ENCODE measurements at regions not wholly inside any gene's neighbourhood (a gene's known extent, or its start where the extent isn't known, plus 50 kb on each side); places are given as distances from the start of the nearest gene placed in this dataset.

- Histone ChIP-seq H2BK120ac (ENCODE audit: low read depth, low read length, poor library complexity, severe bottlenecking) (no peak overlapping the region), H4K91ac (ENCODE audit: insufficient read length, low read depth, low read length) (no peak overlapping the region), H2BK5ac (ENCODE audit: insufficient read length, low read length) (no peak overlapping the region), H3K18ac (ENCODE audit: insufficient read length, low read depth, low read length) (no peak overlapping the region), H3K14ac (ENCODE audit: insufficient read depth, low read length) (no peak overlapping the region), H2AFZ (ENCODE audit: low read length) (no peak overlapping the region), H2BK12ac (ENCODE audit: insufficient read length, low read depth, low read length) (no peak overlapping the region), H3K9me3 (ENCODE audit: control insufficient read depth, low read depth, low read length) (no peaks in the 10 kb centered on the region), H3K4ac (ENCODE audit: low read depth, low read length) (no peak overlapping the region), H3K27me3 (ENCODE audit: insufficient read depth, low read length) (no peaks in the 10 kb centered on the region), H3T11ph (ENCODE audit: low read length) (no peak overlapping the region), H4K8ac (replicated peaks; ENCODE audit: insufficient read length, low read depth, low read length) (no peak overlapping the region), H3K56ac (ENCODE audit: insufficient read length, low read depth, low read length) (no peak overlapping the region), H3K23me2 (ENCODE audit: insufficient read length, low read depth, low read length, poor library complexity, severe bottlenecking) (no peaks in the 10 kb centered on the region), H3K4me2 (ENCODE audit: insufficient read depth, insufficient read length, low read length) (no peak overlapping the region), H4K20me1 (ENCODE audit: control insufficient read depth, insufficient read depth, insufficient read length) (no peaks in the 10 kb centered on the region), H2BK20ac (ENCODE audit: low read depth, low read length, poor library complexity, severe bottlenecking) (no peak overlapping the region), H4K5ac (ENCODE audit: insufficient read length, low read depth, low read length) (no peak overlapping the region), H3K23ac (ENCODE audit: insufficient read length, low read depth, low read length) (no peak overlapping the region), H3K9ac (ENCODE audit: extremely low read depth, insufficient read length, low read length) (no peak overlapping the region), H3K79me2 (ENCODE audit: insufficient read depth, low read length) (no peaks in the 10 kb centered on the region), H3K27ac (ENCODE audit: insufficient read length, low read depth, low read length) (no peak overlapping the region), H2AK5ac (ENCODE audit: insufficient read length, low read length) (no peak overlapping the region), H3K79me1 (ENCODE audit: insufficient read depth, low read depth, low read length, poor library complexity, severe bottlenecking) (no peaks in the 10 kb centered on the region), H3K4me1 (ENCODE audit: insufficient read depth, low read length) (no peaks in the 10 kb centered on the region), H2BK15ac (ENCODE audit: low read depth, low read length) (no peak overlapping the region)
- no peaks in the 10 kb centered on the region; a peak in 1 of 4 replicates for H3K4me1 Mint-ChIP-seq
- no peak overlapping the region for H3K27ac Mint-ChIP-seq
- no peak for TF ChIP-seq CTCF (conservative IDR thresholded peaks at IDR 0.05)
- no peak for DNase-seq
- peaks cover 0 to 9% of the 10 kb centered on the region in 2 experiments; a peak in 3 of 5 replicates for H3K9me3 Mint-ChIP-seq
- peaks cover 0 to 10% (median 0%) of the 10 kb centered on the region in 3 experiments; a peak in 1 of 7 replicates for H3K36me3 Mint-ChIP-seq (ENCODE audit: insufficient read depth in 1 of 3, low read depth in 3 of 3)
- WGBS (ENCODE audit: extremely low coverage, insufficient read length, low lambda C conversion rate), result no CpG with 5 or more reads among the region's 2 CpGs
- H3K27me3 Mint-ChIP-seq (ENCODE audit: low read depth), result no peaks in the 10 kb centered on the region
- H3K4me3 Mint-ChIP-seq, result no peak overlapping the region
These were observed 785.3 kb downstream of the ROBO2 start for GRCh38 chr3:77825001-77825827.
